IPS DF 6.9 (cell line): ENCODE measurements at regions not wholly inside any gene's neighbourhood (a gene's known extent, or its start where the extent isn't known, plus 50 kb on each side); places are given as distances from the start of the nearest gene placed in this dataset.
"Not testable (repeated sequence)": the region's sequence is repeated elsewhere in the genome, so short reads cannot be mapped to it uniquely, and the experiment has no call there.

Experiments used
- DNase-seq: peaks from one replicate; pipeline ENCODE4 v3.0.0-alpha.2; 2013; ENCODE audit warnings: low read depth, low spot score
- H3K27ac ChIP-seq: one replicate; pipeline ENCODE4 v1.5.1; 2013; ENCODE audit warnings: low read length, control low read depth
- H3K27me3 ChIP-seq: 2 replicates; pipeline ENCODE4 v1.6.1; 2013; ENCODE audit warnings: mild to moderate bottlenecking, low read length; ENCODE audit not compliant: control insufficient read depth, insufficient read depth
- H3K36me3 ChIP-seq: 2 replicates; pipeline ENCODE4 v1.6.1; 2013; ENCODE audit warnings: low read length; ENCODE audit not compliant: control insufficient read depth, insufficient read depth
- H3K4me1 ChIP-seq: 2 replicates; pipeline ENCODE4 v1.6.1; 2013; ENCODE audit warnings: low read length; ENCODE audit not compliant: control insufficient read depth, insufficient read depth
- H3K4me3 ChIP-seq: 2 replicates; pipeline ENCODE4 v1.5.1; 2013; ENCODE audit warnings: mild to moderate bottlenecking, low read length
- H3K9me3 ChIP-seq: 2 replicates; pipeline ENCODE4 v1.6.1; 2013; ENCODE audit warnings: low read length, inconsistent platforms; ENCODE audit not compliant: control insufficient read depth, insufficient read depth
- WGBS: extraction: QIAGEN DNeasy Blood & Tissue Kit; methylation state at CpG from one replicate; pipeline ENCODE4 v1.1.7; 2013; ENCODE audit warnings: mixed read lengths, missing lambda C conversion rate; ENCODE audit not compliant: insufficient read length, insufficient coverage; 5-methylcytosine and 5-hydroxymethylcytosine counted together

- Histone ChIP-seq H3K4me3 (no peak overlapping the region), H3K36me3 (no peaks in the 10 kb centered on the region), H3K4me1 (no peaks in the 10 kb centered on the region), H3K27ac (no peak overlapping the region), H3K27me3 (no peaks in the 10 kb centered on the region), H3K9me3 (no peaks in the 10 kb centered on the region)
- no peak for DNase-seq
- no CpG with 5 or more reads among the region's 1 CpG for WGBS
Measured at GRCh38 chr9:93776256-93776655, 178.9 kb downstream of the BARX1 start.

- no peak for DNase-seq
- H3K27me3 ChIP-seq, result no peaks in the 10 kb centered on the region
- no CpG with 5 or more reads among the region's 8 CpGs for WGBS
- H3K4me3 ChIP-seq, result no peak overlapping the region
- H3K27ac ChIP-seq, result no peak overlapping the region
- H3K9me3 ChIP-seq, result no peaks in the 10 kb centered on the region
- H3K36me3 ChIP-seq, result no peaks in the 10 kb centered on the region
- H3K4me1 ChIP-seq, result no peaks in the 10 kb centered on the region
Measured at GRCh38 chr9:93774331-93775102, 180.6 kb downstream of the BARX1 start.

DNA sequence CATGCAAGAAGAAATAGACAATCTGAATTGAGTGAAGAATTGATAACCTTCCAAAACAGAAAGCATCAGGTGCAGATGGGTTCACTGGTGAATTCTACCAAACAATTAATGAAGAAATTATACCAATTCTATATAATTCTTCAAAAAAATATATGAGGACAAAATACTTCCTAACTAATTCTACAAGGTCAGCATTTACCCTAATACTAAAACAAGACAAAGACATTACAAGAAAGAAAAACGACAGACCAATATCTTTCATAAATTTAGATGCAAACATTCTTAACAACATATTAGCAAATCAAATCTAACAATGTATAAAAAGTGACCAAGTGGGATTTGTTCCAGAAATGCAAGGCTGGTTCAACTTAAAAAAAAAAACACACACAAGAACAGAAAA lies 183.9 kb downstream of the BARX1 start:
- H3K4me3 ChIP-seq, result no peak overlapping the region
- no peak for DNase-seq
- no peak overlapping the region for H3K27ac ChIP-seq
- no CpG with 5 or more reads among the region's 1 CpG for WGBS
- H3K27me3 ChIP-seq, result no peaks in the 10 kb centered on the region
- no peaks in the 10 kb centered on the region for H3K9me3 ChIP-seq
- no peaks in the 10 kb centered on the region for H3K4me1 ChIP-seq
- no peaks in the 10 kb centered on the region for H3K36me3 ChIP-seq

- Histone ChIP-seq H3K4me1 (no peaks in the 10 kb centered on the region), H3K36me3 (no peaks in the 10 kb centered on the region), H3K9me3 (peaks cover 2% of the 10 kb centered on the region; the same call in 1 of the 2 replicates), H3K27ac (no peak overlapping the region), H3K27me3 (no peaks in the 10 kb centered on the region), H3K4me3 (no peak overlapping the region)
- no CpG with 5 or more reads among the region's 3 CpGs for WGBS
- DNase-seq, result no peak
Measured at GRCh38 chr9:93761822-93762221, 185.4 kb downstream of the PHF2 start.

- DNase-seq, result no peak
- H3K27ac ChIP-seq, result no peak overlapping the region
- no peaks in the 10 kb centered on the region for H3K4me1 ChIP-seq
- H3K36me3 ChIP-seq, result no peaks in the 10 kb centered on the region
- WGBS, result no CpG with 5 or more reads among the region's 2 CpGs
- H3K9me3 ChIP-seq, result peaks cover 4% of the 10 kb centered on the region
- no peaks in the 10 kb centered on the region for H3K27me3 ChIP-seq
- no peak overlapping the region for H3K4me3 ChIP-seq
Measured at GRCh38 chr9:93750045-93750444, 173.7 kb downstream of the PHF2 start.

- WGBS, result no CpG with 5 or more reads among the region's 1 CpG
- H3K9me3 ChIP-seq, H3K4me1 ChIP-seq, H3K4me3 ChIP-seq, DNase-seq, H3K27me3 ChIP-seq, H3K27ac ChIP-seq, H3K36me3 ChIP-seq: not testable (repeated sequence)
Measured at GRCh38 chr9:93748827-93749226, 172.4 kb downstream of the PHF2 start.

DNA sequence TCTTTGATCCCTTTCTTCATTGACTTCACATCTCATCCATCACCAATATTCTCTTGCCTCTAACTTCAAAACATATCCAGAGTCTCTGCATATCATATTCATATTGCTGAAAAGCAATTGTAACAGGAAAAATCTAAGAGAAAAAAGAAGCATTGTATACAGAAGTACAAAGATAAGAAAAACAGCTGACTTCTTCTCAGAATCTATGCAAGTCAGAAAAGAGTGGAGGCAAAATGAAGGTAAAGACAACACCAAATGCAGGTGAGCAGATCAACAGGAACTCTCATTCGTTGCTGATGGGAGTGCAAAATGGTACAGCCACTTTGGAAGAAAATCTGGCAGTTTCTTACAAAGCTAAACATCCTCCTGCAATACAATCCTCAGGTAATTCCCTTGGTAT lies 155.6 kb downstream of the PHF2 start:
- no peaks in the 10 kb centered on the region for H3K9me3 ChIP-seq
- no peaks in the 10 kb centered on the region for H3K36me3 ChIP-seq
- no peak for DNase-seq
- no peaks in the 10 kb centered on the region for H3K4me1 ChIP-seq
- no peak overlapping the region for H3K27ac ChIP-seq
- no peak overlapping the region for H3K4me3 ChIP-seq
- WGBS, result no CpG with 5 or more reads among the region's 1 CpG
- no peaks in the 10 kb centered on the region for H3K27me3 ChIP-seq

DNA sequence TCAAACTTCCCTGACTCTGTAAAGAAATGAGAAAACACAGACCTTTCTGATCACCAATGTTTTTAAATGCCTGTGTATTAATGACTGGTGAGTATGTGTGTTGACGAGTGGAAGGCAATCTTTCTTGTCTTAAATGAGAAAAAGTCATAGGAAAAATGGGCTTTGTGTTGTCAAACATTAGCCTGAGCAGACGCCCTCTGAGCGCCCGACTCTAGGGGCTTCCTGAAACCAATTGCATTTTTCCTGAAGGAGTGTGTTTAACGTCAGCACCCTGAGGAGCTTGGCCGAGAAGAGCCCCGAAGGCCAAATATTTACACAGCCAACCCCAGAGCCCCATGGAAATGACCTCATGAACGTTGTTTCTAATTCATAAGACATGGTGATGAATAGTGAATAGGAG lies 154.3 kb downstream of the PHF2 start:
- no peak overlapping the region for H3K27ac ChIP-seq
- no peak for DNase-seq
- no peaks in the 10 kb centered on the region for H3K36me3 ChIP-seq
- no peaks in the 10 kb centered on the region for H3K9me3 ChIP-seq
- H3K4me3 ChIP-seq, result no peak overlapping the region
- WGBS, result no CpG with 5 or more reads among the region's 8 CpGs
- no peaks in the 10 kb centered on the region for H3K4me1 ChIP-seq
- H3K27me3 ChIP-seq, result no peaks in the 10 kb centered on the region

- 100% methylated on average over 1 of the region's 11 CpGs for WGBS
- no peak overlapping the region for H3K4me3 ChIP-seq
- no peaks in the 10 kb centered on the region for H3K27me3 ChIP-seq
- H3K27ac ChIP-seq, result no peak overlapping the region
- H3K4me1 ChIP-seq, result no peaks in the 10 kb centered on the region
- H3K9me3 ChIP-seq, result no peaks in the 10 kb centered on the region
- no peak for DNase-seq
- H3K36me3 ChIP-seq, result no peaks in the 10 kb centered on the region
Measured at GRCh38 chr9:93730217-93730616, 153.8 kb downstream of the PHF2 start.
